ENCODE measurements at regions not wholly inside any gene's neighbourhood (a gene's known extent, or its start where the extent isn't known, plus 50 kb on each side); places are given as distances from the start of the nearest gene placed in this dataset.

DNA sequence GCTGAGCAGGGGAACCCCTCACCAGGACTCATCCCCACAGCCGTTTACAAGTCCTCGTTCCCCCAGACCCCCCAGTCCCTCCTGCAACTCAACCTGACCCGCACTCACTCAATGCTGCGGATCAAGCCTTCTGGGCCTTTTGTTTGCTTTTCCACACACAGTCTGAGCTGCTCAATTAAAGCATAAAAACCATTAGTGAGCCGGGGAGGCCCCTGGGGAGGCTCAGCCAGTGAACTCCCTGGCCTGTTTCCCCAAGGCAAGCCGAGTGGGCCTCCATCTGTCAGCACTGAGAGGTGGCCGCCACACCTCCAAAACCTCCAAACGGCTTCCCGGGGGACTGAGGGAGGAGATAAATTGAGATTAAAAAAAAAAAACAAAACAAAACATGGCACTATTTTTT, 158.5 kb downstream of the SHOX start:
- TF ChIP-seq CTCF (conservative IDR thresholded peaks at IDR 0.05 in 1 of 2, IDR thresholded peaks at IDR 0.05 in 1 of 2; ENCODE audit: extremely low read depth in 1 of 2, insufficient read depth in 1 of 2, low read depth in 1 of 2, low read length in 2 of 2) (no peak), EZH2 (IDR thresholded peaks at IDR 0.05; ENCODE audit: borderline replicate concordance, low read length) (no peak)

Data from mammary epithelial cell (primary cell).